DOHH2 (cell line): ENCODE measurements at regions not wholly inside any gene's neighbourhood (a gene's known extent, or its start where the extent isn't known, plus 50 kb on each side); places are given as distances from the start of the nearest gene placed in this dataset.

Experiments
- EZH2phosphoT487 ChIP-seq: fragments of 200-600 bp; sonication (generic); IDR thresholded peaks from 2 replicates; pipeline ENCODE4 v1.6.1; 2017; ENCODE audit warnings: borderline replicate concordance, mild to moderate bottlenecking, antibody characterized with exemption, low read length, moderate library complexity, mixed read lengths
- TF ChIP-seq, protein P1 (sequence below): fragments of 200-600 bp; sonication (generic); IDR thresholded peaks from one replicate; pipeline ENCODE4 v1.5.1; 2014; ENCODE audit warnings: antibody characterized with exemption, mild to moderate bottlenecking, low read depth, low read length; ENCODE audit not compliant: poor library complexity, severe bottlenecking

GRCh38 chr6:142642651-142643050, 302.3 kb downstream of the HIVEP2 start:
- TF ChIP-seq, protein P1, sequence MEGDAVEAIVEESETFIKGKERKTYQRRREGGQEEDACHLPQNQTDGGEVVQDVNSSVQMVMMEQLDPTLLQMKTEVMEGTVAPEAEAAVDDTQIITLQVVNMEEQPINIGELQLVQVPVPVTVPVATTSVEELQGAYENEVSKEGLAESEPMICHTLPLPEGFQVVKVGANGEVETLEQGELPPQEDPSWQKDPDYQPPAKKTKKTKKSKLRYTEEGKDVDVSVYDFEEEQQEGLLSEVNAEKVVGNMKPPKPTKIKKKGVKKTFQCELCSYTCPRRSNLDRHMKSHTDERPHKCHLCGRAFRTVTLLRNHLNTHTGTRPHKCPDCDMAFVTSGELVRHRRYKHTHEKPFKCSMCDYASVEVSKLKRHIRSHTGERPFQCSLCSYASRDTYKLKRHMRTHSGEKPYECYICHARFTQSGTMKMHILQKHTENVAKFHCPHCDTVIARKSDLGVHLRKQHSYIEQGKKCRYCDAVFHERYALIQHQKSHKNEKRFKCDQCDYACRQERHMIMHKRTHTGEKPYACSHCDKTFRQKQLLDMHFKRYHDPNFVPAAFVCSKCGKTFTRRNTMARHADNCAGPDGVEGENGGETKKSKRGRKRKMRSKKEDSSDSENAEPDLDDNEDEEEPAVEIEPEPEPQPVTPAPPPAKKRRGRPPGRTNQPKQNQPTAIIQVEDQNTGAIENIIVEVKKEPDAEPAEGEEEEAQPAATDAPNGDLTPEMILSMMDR: no peak
- no peak for TF ChIP-seq EZH2phosphoT487
